ENCODE measurements at regions not wholly inside any gene's neighbourhood (a gene's known extent, or its start where the extent isn't known, plus 50 kb on each side); places are given as distances from the start of the nearest gene placed in this dataset.

DNA sequence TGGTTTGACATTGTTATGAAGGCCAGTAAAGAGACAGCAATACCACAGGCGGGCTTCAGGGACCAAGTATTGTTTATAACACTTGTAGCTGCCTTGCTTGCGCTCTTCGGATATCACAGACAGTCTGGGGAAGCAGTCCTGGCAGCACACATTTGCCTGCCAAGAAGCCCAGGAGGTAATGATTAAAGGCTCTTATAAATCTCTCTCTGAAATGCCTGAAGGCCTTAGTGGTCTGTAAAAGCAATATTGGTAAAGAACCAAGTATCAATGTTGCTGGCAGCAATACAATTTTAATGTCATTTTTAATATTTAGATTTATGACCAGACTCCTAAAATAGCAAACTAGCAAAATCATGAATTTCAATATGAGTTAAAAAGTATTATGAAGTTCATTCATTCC, 1312.4 kb downstream of the PCDH9 start:
- no peak overlapping the region for H3K27ac ChIP-seq
- no peaks in the 10 kb centered on the region for H3K27me3 ChIP-seq
- no peaks in the 10 kb centered on the region for H3K36me3 ChIP-seq (replicated peaks in 1 of 2)
- no peak for DNase-seq
- H3K9me3 ChIP-seq (replicated peaks in 1 of 3) = no peaks in the 10 kb centered on the region
- intact Hi-C loops (cut with DNase I) = no loop called here
- WGBS, 4 donors = 69 to 88% (median 87%) methylated on average over 3 of the region's 3 CpGs
- H3K4me1 ChIP-seq (replicated peaks in 1 of 2) = peaks cover 0 to 11% of the 10 kb centered on the region in 2 donors
- TF ChIP-seq POLR2A (IDR thresholded peaks at IDR 0.05) (no peak), CTCF (IDR thresholded peaks at IDR 0.05) (no peak)
- no peak overlapping the region for H3K4me3 ChIP-seq

GRCh38 chr13:65915195-65915594, 1314.9 kb downstream of the PCDH9 start:
- DNase-seq = no peak
- H3K9me3 ChIP-seq (replicated peaks in 1 of 3) = no peaks in the 10 kb centered on the region
- intact Hi-C loops (cut with DNase I) = no loop called here
- no peak overlapping the region for H3K27ac ChIP-seq
- WGBS, 4 donors = 74 to 91% (median 85%) methylated on average over 1 of the region's 1 CpG
- no peaks in the 10 kb centered on the region for H3K36me3 ChIP-seq (replicated peaks in 1 of 2)
- peaks cover 0 to 12% of the 10 kb centered on the region in 2 donors for H3K4me1 ChIP-seq (replicated peaks in 1 of 2)
- TF ChIP-seq CTCF (IDR thresholded peaks at IDR 0.05) (no peak), POLR2A (IDR thresholded peaks at IDR 0.05) (no peak)
- H3K27me3 ChIP-seq = no peaks in the 10 kb centered on the region
- H3K4me3 ChIP-seq = no peak overlapping the region

DNA sequence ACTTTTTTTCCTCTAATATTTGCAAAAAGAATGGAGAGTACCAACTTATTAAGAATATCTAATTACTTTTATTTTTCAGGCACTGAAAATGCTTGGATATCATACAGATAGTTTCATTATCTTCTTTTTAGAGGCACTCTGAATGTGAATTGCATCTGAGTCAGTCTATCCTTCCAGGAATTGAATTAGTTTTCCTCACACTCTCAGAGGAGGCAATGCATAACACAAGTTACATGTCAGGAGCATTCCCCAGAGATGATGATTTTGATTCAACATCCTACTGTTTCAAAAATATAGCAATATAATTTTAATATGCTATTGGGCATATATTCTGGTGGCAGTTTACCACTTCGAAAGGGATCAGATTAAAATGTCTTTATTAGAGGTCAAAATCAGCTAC, 1315.4 kb downstream of the PCDH9 start:
- intact Hi-C loops (cut with DNase I) = no loop called here
- Histone ChIP-seq H3K4me3 (no peak overlapping the region), H3K27ac (no peak overlapping the region), H3K4me1 (replicated peaks in 1 of 2) (peaks cover 0 to 12% of the 10 kb centered on the region in 2 donors), H3K27me3 (no peaks in the 10 kb centered on the region), H3K9me3 (replicated peaks in 1 of 3) (no peaks in the 10 kb centered on the region), H3K36me3 (replicated peaks in 1 of 2) (no peaks in the 10 kb centered on the region)
- 75 to 84% (median 77%) methylated on average over 1 of the region's 1 CpG for WGBS, 4 donors
- DNase-seq = no peak
- no peak for TF ChIP-seq CTCF (IDR thresholded peaks at IDR 0.05)
- no peak for TF ChIP-seq POLR2A (IDR thresholded peaks at IDR 0.05)

- no peaks in the 10 kb centered on the region for H3K27me3 ChIP-seq
- H3K9me3 ChIP-seq (replicated peaks in 1 of 3) = no peaks in the 10 kb centered on the region
- 8 to 26% (median 19%) methylated on average over 2 of the region's 2 CpGs for WGBS, 4 donors
- H3K36me3 ChIP-seq (replicated peaks in 1 of 2) = no peaks in the 10 kb centered on the region
- H3K27ac ChIP-seq = peak overlapping the region in 1 of 5 donors; percentile 36
- intact Hi-C loops (cut with DNase I) = no loop called here
- peak in 1 of 7 donors; percentile 25 for DNase-seq
- TF ChIP-seq CTCF (IDR thresholded peaks at IDR 0.05) (no peak), POLR2A (IDR thresholded peaks at IDR 0.05) (no peak)
- no peak overlapping the region for H3K4me3 ChIP-seq
- peaks cover 0 to 12% of the 10 kb centered on the region in 2 donors for H3K4me1 ChIP-seq (replicated peaks in 1 of 2)
These were observed 1317.0 kb downstream of the PCDH9 start for GRCh38 chr13:65913173-65913572.
